H9 (cell line): ENCODE measurements at regions not wholly inside any gene's neighbourhood (a gene's known extent, or its start where the extent isn't known, plus 50 kb on each side); places are given as distances from the start of the nearest gene placed in this dataset.

Source experiments
- DNase-seq: peaks from one replicate; pipeline ENCODE4 v3.0.0-alpha.2; 2017
- H2AFZ ChIP-seq: one replicate; pipeline ENCODE4 v1.6.1; 2013; ENCODE audit warnings: mild to moderate bottlenecking, low read length, control low read depth, moderate library complexity
- H2AK5ac ChIP-seq: 2 replicates; pipeline ENCODE4 v1.6.1; 2013; ENCODE audit warnings: low read length, control low read depth, mixed read lengths; ENCODE audit not compliant: insufficient read length
- H2BK120ac ChIP-seq: one replicate; pipeline ENCODE4 v1.6.1; 2013; ENCODE audit warnings: low read depth, mild to moderate bottlenecking, low read length, control low read depth, inconsistent platforms; ENCODE audit not compliant: poor library complexity, severe bottlenecking
- H2BK12ac ChIP-seq: 2 replicates; pipeline ENCODE4 v1.6.1; 2013; ENCODE audit warnings: low read length, control low read depth, mixed read lengths, low read depth; ENCODE audit not compliant: insufficient read length
- H2BK15ac ChIP-seq: 2 replicates; pipeline ENCODE4 v1.6.1; 2013; ENCODE audit warnings: low read depth, low read length, control low read depth
- H2BK20ac ChIP-seq: one replicate; pipeline ENCODE4 v1.6.1; 2013; ENCODE audit warnings: low read depth, mild to moderate bottlenecking, low read length, control low read depth, inconsistent platforms; ENCODE audit not compliant: poor library complexity, severe bottlenecking
- H2BK5ac ChIP-seq: 2 replicates; pipeline ENCODE4 v1.6.1; 2013; ENCODE audit warnings: low read length, control low read depth, mixed read lengths; ENCODE audit not compliant: insufficient read length
- H3K14ac ChIP-seq: 2 replicates; pipeline ENCODE4 v1.6.1; 2013; ENCODE audit warnings: low read length, control low read depth; ENCODE audit not compliant: insufficient read depth
- H3K18ac ChIP-seq: 2 replicates; pipeline ENCODE4 v1.6.1; 2013; ENCODE audit warnings: low read depth, mild to moderate bottlenecking, mixed read lengths, low read length, control low read depth; ENCODE audit not compliant: insufficient read length
- H3K23ac ChIP-seq: 2 replicates; pipeline ENCODE4 v1.6.1; 2013; ENCODE audit warnings: low read length, control low read depth, mixed read lengths, low read depth; ENCODE audit not compliant: insufficient read length
- H3K23me2 ChIP-seq: 2 replicates; pipeline ENCODE4 v1.6.1; 2013; ENCODE audit warnings: low read depth, mild to moderate bottlenecking, mixed read lengths, low read length, control low read depth; ENCODE audit not compliant: insufficient read length, poor library complexity, severe bottlenecking
- H3K27ac ChIP-seq: 2 replicates; pipeline ENCODE4 v1.5.1; 2013; ENCODE audit warnings: low read length, control low read depth, mixed read lengths, low read depth; ENCODE audit not compliant: insufficient read length
- H3K27me3 ChIP-seq: 2 replicates; pipeline ENCODE4 v1.6.1; 2013; ENCODE audit warnings: low read length, control low read depth, inconsistent platforms; ENCODE audit not compliant: insufficient read depth
- H3K4ac ChIP-seq: 2 replicates; pipeline ENCODE4 v1.6.1; 2013; ENCODE audit warnings: low read depth, mild to moderate bottlenecking, control low read depth, inconsistent platforms, low read length, moderate library complexity
- H3K4me1 ChIP-seq: 2 replicates; pipeline ENCODE4 v1.6.1; 2013; ENCODE audit warnings: low read length, control low read depth, inconsistent platforms; ENCODE audit not compliant: insufficient read depth
- H3K4me2 ChIP-seq: 2 replicates; pipeline ENCODE4 v1.6.1; 2013; ENCODE audit warnings: low read length, control low read depth, mixed read lengths; ENCODE audit not compliant: insufficient read length, insufficient read depth
- H3K56ac ChIP-seq: 2 replicates; pipeline ENCODE4 v1.6.1; 2013; ENCODE audit warnings: low read depth, mild to moderate bottlenecking, mixed read lengths, low read length, control low read depth; ENCODE audit not compliant: insufficient read length
- H3K79me1 ChIP-seq: 2 replicates; pipeline ENCODE4 v1.6.1; 2013; ENCODE audit warnings: low read depth, mild to moderate bottlenecking, moderate library complexity, low read length, control low read depth, inconsistent platforms; ENCODE audit not compliant: insufficient read depth, poor library complexity, severe bottlenecking
- H3K79me2 ChIP-seq: 2 replicates; pipeline ENCODE4 v1.6.1; 2013; ENCODE audit warnings: low read length, control low read depth, inconsistent platforms; ENCODE audit not compliant: insufficient read depth
- H3K9ac ChIP-seq: 2 replicates; pipeline ENCODE4 v1.6.1; 2013; ENCODE audit warnings: low read length, control low read depth, mixed read lengths; ENCODE audit not compliant: insufficient read length; ENCODE audit errors: extremely low read depth
- H3K9me3 ChIP-seq: one replicate; pipeline ENCODE4 v1.6.1; 2013; ENCODE audit warnings: low read depth, low read length, inconsistent platforms; ENCODE audit not compliant: control insufficient read depth
- H3T11ph ChIP-seq: one replicate; pipeline ENCODE4 v1.6.1; 2013; ENCODE audit warnings: mild to moderate bottlenecking, low read length, control low read depth, inconsistent platforms
- H4K20me1 ChIP-seq: one replicate; pipeline ENCODE4 v1.6.1; 2013; ENCODE audit not compliant: control insufficient read depth, insufficient read length, insufficient read depth
- H4K5ac ChIP-seq: 2 replicates; pipeline ENCODE4 v1.6.1; 2013; ENCODE audit warnings: low read depth, mild to moderate bottlenecking, mixed read lengths, low read length, control low read depth; ENCODE audit not compliant: insufficient read length
- H4K8ac ChIP-seq: replicated peaks from 2 replicates; pipeline ENCODE4 v1.6.1; 2013; ENCODE audit warnings: low read length, control low read depth, mixed read lengths, low read depth; ENCODE audit not compliant: insufficient read length
- H4K91ac ChIP-seq: 2 replicates; pipeline ENCODE4 v1.6.1; 2013; ENCODE audit warnings: low read depth, mild to moderate bottlenecking, moderate library complexity, mixed read lengths, low read length, control low read depth; ENCODE audit not compliant: insufficient read length
- H3K27ac Mint-ChIP-seq, 3 experiments: 2 replicates in 2 of 3; 3 replicates in 1 of 3; pipeline ENCODE4 v1.8.0; 2020 to 2021; ENCODE audit warnings: mixed read lengths in 3 of 3, mild to moderate bottlenecking in 1 of 3, moderate library complexity in 1 of 3
- H3K27me3 Mint-ChIP-seq: 2 replicates; pipeline ENCODE4 v1.8.0; 2021; ENCODE audit warnings: low read depth, mild to moderate bottlenecking, moderate library complexity, mixed read lengths
- H3K36me3 Mint-ChIP-seq, 3 experiments: 2 replicates in 2 of 3; 3 replicates in 1 of 3; pipeline ENCODE4 v1.8.0; 2020 to 2021; ENCODE audit warnings: low read depth in 3 of 3, mixed read lengths in 3 of 3; ENCODE audit not compliant: insufficient read depth in 1 of 3
- H3K4me1 Mint-ChIP-seq, 2 experiments: 2 replicates each; pipeline ENCODE4 v1.8.0; 2020; ENCODE audit warnings: mixed read lengths in 2 of 2
- H3K4me3 Mint-ChIP-seq, 2 experiments: 2 replicates in 1 of 2; 3 replicates in 1 of 2; pipeline ENCODE4 v1.8.0; 2020 to 2021; ENCODE audit warnings: mild to moderate bottlenecking in 2 of 2, mixed read lengths in 2 of 2, moderate library complexity in 1 of 2
- H3K9me3 Mint-ChIP-seq, 2 experiments: 2 replicates in 1 of 2; 3 replicates in 1 of 2; pipeline ENCODE4 v1.8.0; 2020; ENCODE audit warnings: mild to moderate bottlenecking in 2 of 2, mixed read lengths in 2 of 2, moderate library complexity in 1 of 2
- WGBS: extraction: QIAGEN DNeasy Blood & Tissue Kit; methylation state at CpG from one replicate; pipeline ENCODE4 v1.1.7; 2013; ENCODE audit warnings: missing lambda C conversion rate, low lambda C conversion rate, mixed read lengths; ENCODE audit not compliant: insufficient read length; ENCODE audit errors: extremely low coverage; 5-methylcytosine and 5-hydroxymethylcytosine counted together
- TF ChIP-seq, protein P1 (sequence below): fragments of 200-600 bp; sonication (generic); conservative IDR thresholded peaks from 3 replicates; pipeline ENCODE4 v1.8.0; 2021; ENCODE audit warnings: antibody characterized with exemption, mild to moderate bottlenecking

DNA sequence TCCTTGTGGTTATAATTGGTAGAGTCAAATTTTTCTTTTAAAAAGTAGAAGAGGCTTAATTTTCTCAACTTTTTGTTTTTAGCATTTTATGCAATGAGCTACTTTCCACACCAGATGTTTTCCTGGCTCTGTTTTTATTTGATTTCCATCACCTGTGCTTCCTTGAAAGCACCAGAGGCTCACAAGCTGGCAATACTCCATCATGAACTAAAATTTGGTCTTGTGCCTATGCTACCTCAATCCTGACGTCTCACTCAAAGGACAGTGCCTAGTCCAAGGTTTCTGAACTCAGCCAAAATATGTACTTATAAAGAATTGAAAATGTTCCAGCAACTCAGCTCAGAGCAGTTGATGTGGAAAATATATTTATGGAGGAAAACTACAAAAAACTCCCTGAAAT, 914.0 kb upstream of the PRKX start:
- Histone ChIP-seq H2BK120ac (no peak overlapping the region), H3K79me2 (no peaks in the 10 kb centered on the region), H3K4ac (no peak overlapping the region), H2BK12ac (no peak overlapping the region), H3K56ac (no peak overlapping the region), H3K79me1 (no peaks in the 10 kb centered on the region), H3K27ac (no peak overlapping the region), H2BK20ac (no peak overlapping the region), H2BK15ac (no peak overlapping the region), H4K8ac (no peak overlapping the region), H2AFZ (no peak overlapping the region), H3K14ac (no peak overlapping the region), H4K5ac (no peak overlapping the region), H3T11ph (no peak overlapping the region), H3K23ac (no peak overlapping the region), H4K91ac (no peak overlapping the region), H3K9me3 (no peaks in the 10 kb centered on the region), H3K18ac (no peak overlapping the region), H3K23me2 (no peaks in the 10 kb centered on the region), H2BK5ac (no peak overlapping the region), H3K4me2 (no peak overlapping the region), H3K4me1 (no peaks in the 10 kb centered on the region), H4K20me1 (no peaks in the 10 kb centered on the region), H3K27me3 (no peaks in the 10 kb centered on the region), H2AK5ac (no peak overlapping the region), H3K9ac (no peak overlapping the region)
- Mint-ChIP-seq H3K4me1 (peaks cover 11 to 12% of the 10 kb centered on the region in 2 experiments), H3K4me3 (no peak overlapping the region), H3K27me3 (no peaks in the 10 kb centered on the region), H3K36me3 (no peaks in the 10 kb centered on the region; a peak in 1 of 7 replicates), H3K27ac (no peak overlapping the region), H3K9me3 (no peaks in the 10 kb centered on the region; a peak in 1 of 5 replicates)
- DNase-seq = no peak
- WGBS = no CpG with 5 or more reads among the region's 1 CpG
- TF ChIP-seq, protein P1, sequence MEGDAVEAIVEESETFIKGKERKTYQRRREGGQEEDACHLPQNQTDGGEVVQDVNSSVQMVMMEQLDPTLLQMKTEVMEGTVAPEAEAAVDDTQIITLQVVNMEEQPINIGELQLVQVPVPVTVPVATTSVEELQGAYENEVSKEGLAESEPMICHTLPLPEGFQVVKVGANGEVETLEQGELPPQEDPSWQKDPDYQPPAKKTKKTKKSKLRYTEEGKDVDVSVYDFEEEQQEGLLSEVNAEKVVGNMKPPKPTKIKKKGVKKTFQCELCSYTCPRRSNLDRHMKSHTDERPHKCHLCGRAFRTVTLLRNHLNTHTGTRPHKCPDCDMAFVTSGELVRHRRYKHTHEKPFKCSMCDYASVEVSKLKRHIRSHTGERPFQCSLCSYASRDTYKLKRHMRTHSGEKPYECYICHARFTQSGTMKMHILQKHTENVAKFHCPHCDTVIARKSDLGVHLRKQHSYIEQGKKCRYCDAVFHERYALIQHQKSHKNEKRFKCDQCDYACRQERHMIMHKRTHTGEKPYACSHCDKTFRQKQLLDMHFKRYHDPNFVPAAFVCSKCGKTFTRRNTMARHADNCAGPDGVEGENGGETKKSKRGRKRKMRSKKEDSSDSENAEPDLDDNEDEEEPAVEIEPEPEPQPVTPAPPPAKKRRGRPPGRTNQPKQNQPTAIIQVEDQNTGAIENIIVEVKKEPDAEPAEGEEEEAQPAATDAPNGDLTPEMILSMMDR = no peak
